Adrenal gland (tissue), 5 donors: ENCODE measurements at regions not wholly inside any gene's neighbourhood (a gene's known extent, or its start where the extent isn't known, plus 50 kb on each side); places are given as distances from the start of the nearest gene placed in this dataset.

Experiments
- CTCF ChIP-seq, 6 experiments: fragments of 450-650 bp in 4 of 6; fragments of 200-600 bp in 2 of 6; sonication (generic) in 1 of 6; IDR thresholded peaks; 1 replicate in 5 of 6; 2 replicates in 1 of 6; pipeline versions ENCODE4 v1.5.1 to v1.8.0; 2016 to 2021; ENCODE audit warnings: antibody characterized with exemption in 6 of 6, mild to moderate bottlenecking in 2 of 6, moderate library complexity in 1 of 6
- POLR2A ChIP-seq, 2 donors: fragments of 450-650 bp; IDR thresholded peaks; one replicate each; pipeline ENCODE4 v1.6.1; 2017; ENCODE audit warnings: antibody characterized with exemption in 2 of 2, mild to moderate bottlenecking in 2 of 2, moderate library complexity in 1 of 2
- donor health status: DM: no; HTN: no; CAD: no.

GRCh38 chr2:41782306-41783158 lies 265.3 kb upstream of the PKDCC start:
- TF ChIP-seq CTCF (IDR thresholded peaks at IDR 0.05) (peak; percentile 75 to 88 (median 86)), POLR2A (IDR thresholded peaks at IDR 0.05) (no peak)
